Astrocyte (in vitro differentiated cells and primary cell): ENCODE measurements at regions not wholly inside any gene's neighbourhood (a gene's known extent, or its start where the extent isn't known, plus 50 kb on each side); places are given as distances from the start of the nearest gene placed in this dataset.

Source experiments
- DNase-seq: peaks from one replicate; pipeline ENCODE4 v3.0.0-alpha.2; 2010; ENCODE audit warnings: low read depth
- FAIRE-seq: peaks from 2 replicates; lab custom pipeline; 2011; peaks lifted over from hg19 to GRCh38; lab: Jason Lieb, UNC
- H2AFZ ChIP-seq: 2 replicates; pipeline ENCODE4 v1.6.0; 2012; ENCODE audit warnings: low read depth, low read length, inconsistent platforms
- H3K27ac ChIP-seq: 2 replicates; pipeline ENCODE4 v1.5.1; 2011; ENCODE audit warnings: low read depth, low read length, inconsistent platforms
- H3K27me3 ChIP-seq: 2 replicates; pipeline ENCODE4 v1.6.0; 2011; ENCODE audit warnings: low read length, inconsistent platforms; ENCODE audit not compliant: insufficient read depth
- H3K36me3 ChIP-seq: 2 replicates; pipeline ENCODE4 v1.5.1; 2011; ENCODE audit warnings: low read length, inconsistent platforms; ENCODE audit not compliant: insufficient read depth
- H3K4me1 ChIP-seq: 2 replicates; pipeline ENCODE4 v1.5.1; 2011; ENCODE audit warnings: low read length, inconsistent platforms; ENCODE audit not compliant: insufficient read depth
- H3K4me2 ChIP-seq: 2 replicates; pipeline ENCODE4 v1.6.0; 2012; ENCODE audit warnings: low read length, inconsistent platforms
- H3K4me3 ChIP-seq: 2 replicates; pipeline ENCODE4 v1.5.1; 2011; ENCODE audit warnings: low read depth, mild to moderate bottlenecking, low read length, inconsistent platforms; ENCODE audit not compliant: insufficient read depth
- H3K79me2 ChIP-seq: 2 replicates; pipeline ENCODE4 v1.6.0; 2012; ENCODE audit warnings: mild to moderate bottlenecking, low read length, inconsistent platforms; ENCODE audit not compliant: insufficient read depth
- H3K9ac ChIP-seq: 2 replicates; pipeline ENCODE4 v1.6.0; 2012; ENCODE audit warnings: mild to moderate bottlenecking, low read length, inconsistent platforms
- H3K9me3 ChIP-seq: 2 replicates; pipeline ENCODE4 v1.5.1; 2012; ENCODE audit warnings: low read depth, mild to moderate bottlenecking, low read length, inconsistent platforms; ENCODE audit not compliant: insufficient read depth
- H4K20me1 ChIP-seq: 2 replicates; pipeline ENCODE4 v1.6.0; 2012; ENCODE audit warnings: low read length, inconsistent platforms; ENCODE audit not compliant: insufficient read depth
- H3K27ac Mint-ChIP-seq: one replicate; pipeline ENCODE4 v1.8.0; 2021; ENCODE audit warnings: mild to moderate bottlenecking, mixed read lengths; ENCODE audit not compliant: unreplicated experiment
- H3K27me3 Mint-ChIP-seq: one replicate; pipeline ENCODE4 v1.8.0; 2021; ENCODE audit warnings: low read depth, mixed read lengths; ENCODE audit not compliant: unreplicated experiment
- H3K36me3 Mint-ChIP-seq: one replicate; pipeline ENCODE4 v1.8.0; 2021; ENCODE audit warnings: low read depth, mixed read lengths; ENCODE audit not compliant: unreplicated experiment
- H3K4me1 Mint-ChIP-seq: one replicate; pipeline ENCODE4 v1.8.0; 2021; ENCODE audit warnings: low read depth, mixed read lengths; ENCODE audit not compliant: unreplicated experiment
- H3K4me3 Mint-ChIP-seq: one replicate; pipeline ENCODE4 v1.8.0; 2021; ENCODE audit warnings: mild to moderate bottlenecking, moderate library complexity, mixed read lengths; ENCODE audit not compliant: unreplicated experiment
- H3K9me3 Mint-ChIP-seq: one replicate; pipeline ENCODE4 v1.8.0; 2021; ENCODE audit warnings: mild to moderate bottlenecking, mixed read lengths; ENCODE audit not compliant: unreplicated experiment
- EZH2 ChIP-seq: IDR thresholded peaks from 2 replicates; pipeline ENCODE4 v1.6.1; 2012; ENCODE audit warnings: mild to moderate bottlenecking, low read length, inconsistent platforms; ENCODE audit not compliant: insufficient read depth
- TF ChIP-seq, protein P1 (sequence below): IDR thresholded peaks from 2 replicates; pipeline ENCODE4 v1.5.1; 2011; ENCODE audit warnings: low read depth, mild to moderate bottlenecking, inconsistent platforms, low read length, moderate library complexity; ENCODE audit not compliant: insufficient read depth

GRCh38 chr14:39766397-39767000, 334.3 kb upstream of the FBXO33 start:
- Histone ChIP-seq H2AFZ (no peak overlapping the region), H3K4me1 (no peaks in the 10 kb centered on the region), H4K20me1 (no peaks in the 10 kb centered on the region), H3K4me3 (no peak overlapping the region), H3K79me2 (no peaks in the 10 kb centered on the region), H3K27ac (no peak overlapping the region), H3K9ac (no peak overlapping the region), H3K36me3 (no peaks in the 10 kb centered on the region), H3K4me2 (no peak overlapping the region), H3K27me3 (no peaks in the 10 kb centered on the region), H3K9me3 (no peaks in the 10 kb centered on the region)
- no peaks in the 10 kb centered on the region for H3K9me3 Mint-ChIP-seq
- no peak overlapping the region for H3K4me3 Mint-ChIP-seq
- H3K36me3 Mint-ChIP-seq: no peaks in the 10 kb centered on the region
- H3K27me3 Mint-ChIP-seq: no peaks in the 10 kb centered on the region
- FAIRE-seq: no peak
- no peak overlapping the region for H3K27ac Mint-ChIP-seq
- no peaks in the 10 kb centered on the region for H3K4me1 Mint-ChIP-seq
- TF ChIP-seq EZH2: no peak
- TF ChIP-seq, protein P1, sequence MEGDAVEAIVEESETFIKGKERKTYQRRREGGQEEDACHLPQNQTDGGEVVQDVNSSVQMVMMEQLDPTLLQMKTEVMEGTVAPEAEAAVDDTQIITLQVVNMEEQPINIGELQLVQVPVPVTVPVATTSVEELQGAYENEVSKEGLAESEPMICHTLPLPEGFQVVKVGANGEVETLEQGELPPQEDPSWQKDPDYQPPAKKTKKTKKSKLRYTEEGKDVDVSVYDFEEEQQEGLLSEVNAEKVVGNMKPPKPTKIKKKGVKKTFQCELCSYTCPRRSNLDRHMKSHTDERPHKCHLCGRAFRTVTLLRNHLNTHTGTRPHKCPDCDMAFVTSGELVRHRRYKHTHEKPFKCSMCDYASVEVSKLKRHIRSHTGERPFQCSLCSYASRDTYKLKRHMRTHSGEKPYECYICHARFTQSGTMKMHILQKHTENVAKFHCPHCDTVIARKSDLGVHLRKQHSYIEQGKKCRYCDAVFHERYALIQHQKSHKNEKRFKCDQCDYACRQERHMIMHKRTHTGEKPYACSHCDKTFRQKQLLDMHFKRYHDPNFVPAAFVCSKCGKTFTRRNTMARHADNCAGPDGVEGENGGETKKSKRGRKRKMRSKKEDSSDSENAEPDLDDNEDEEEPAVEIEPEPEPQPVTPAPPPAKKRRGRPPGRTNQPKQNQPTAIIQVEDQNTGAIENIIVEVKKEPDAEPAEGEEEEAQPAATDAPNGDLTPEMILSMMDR: no peak
- no peak for DNase-seq

GRCh38 chr14:39765676-39766075, 333.4 kb upstream of the FBXO33 start:
- DNase-seq (no peak), FAIRE-seq (no peak)
- no peak overlapping the region for H3K27ac ChIP-seq
- H3K4me2 ChIP-seq: no peak overlapping the region
- Mint-ChIP-seq H3K9me3 (no peaks in the 10 kb centered on the region), H3K4me3 (no peak overlapping the region), H3K36me3 (no peaks in the 10 kb centered on the region), H3K4me1 (no peaks in the 10 kb centered on the region), H3K27ac (no peak overlapping the region), H3K27me3 (no peaks in the 10 kb centered on the region)
- H3K4me3 ChIP-seq: no peak overlapping the region
- H4K20me1 ChIP-seq: no peaks in the 10 kb centered on the region
- no peaks in the 10 kb centered on the region for H3K27me3 ChIP-seq
- no peak for TF ChIP-seq EZH2
- TF ChIP-seq, protein P1: no peak
- H2AFZ ChIP-seq: no peak overlapping the region
- no peak overlapping the region for H3K9ac ChIP-seq
- no peaks in the 10 kb centered on the region for H3K4me1 ChIP-seq
- no peaks in the 10 kb centered on the region for H3K79me2 ChIP-seq
- no peaks in the 10 kb centered on the region for H3K36me3 ChIP-seq
- no peaks in the 10 kb centered on the region for H3K9me3 ChIP-seq

GRCh38 chr14:39763402-39763890, 331.2 kb upstream of the FBXO33 start:
- Mint-ChIP-seq H3K4me1 (no peaks in the 10 kb centered on the region), H3K27me3 (no peaks in the 10 kb centered on the region), H3K9me3 (no peaks in the 10 kb centered on the region), H3K27ac (no peak overlapping the region), H3K36me3 (no peaks in the 10 kb centered on the region), H3K4me3 (no peak overlapping the region)
- TF ChIP-seq, protein P1: no peak
- no peak for TF ChIP-seq EZH2
- Histone ChIP-seq H3K9ac (no peak overlapping the region), H3K27me3 (no peaks in the 10 kb centered on the region), H3K27ac (no peak overlapping the region), H3K4me3 (no peak overlapping the region), H3K4me2 (no peak overlapping the region), H3K9me3 (no peaks in the 10 kb centered on the region), H3K4me1 (no peaks in the 10 kb centered on the region), H2AFZ (no peak overlapping the region), H3K36me3 (no peaks in the 10 kb centered on the region), H3K79me2 (no peaks in the 10 kb centered on the region), H4K20me1 (no peaks in the 10 kb centered on the region)
- DNase-seq (no peak), FAIRE-seq (no peak)
